Endothelial cell (in vitro differentiated cells): ENCODE measurements at regions not wholly inside any gene's neighbourhood (a gene's known extent, or its start where the extent isn't known, plus 50 kb on each side); places are given as distances from the start of the nearest gene placed in this dataset.

Source experiments
- DNase-seq: peaks from one replicate; pipeline ENCODE4 v3.0.0; 2021; ENCODE audit warnings: low spot score
- H3K27ac Mint-ChIP-seq: one replicate; pipeline ENCODE4 v1.8.0; 2021; ENCODE audit warnings: mixed read lengths, inconsistent platforms; ENCODE audit not compliant: unreplicated experiment
- H3K27me3 Mint-ChIP-seq: one replicate; pipeline ENCODE4 v1.8.0; 2021; ENCODE audit warnings: mild to moderate bottlenecking, moderate library complexity, mixed read lengths, inconsistent platforms; ENCODE audit not compliant: unreplicated experiment
- H3K36me3 Mint-ChIP-seq: one replicate; pipeline ENCODE4 v1.8.0; 2021; ENCODE audit warnings: mild to moderate bottlenecking, low read depth, mixed read lengths, inconsistent platforms; ENCODE audit not compliant: unreplicated experiment
- H3K4me1 Mint-ChIP-seq: one replicate; pipeline ENCODE4 v1.8.0; 2021; ENCODE audit warnings: mild to moderate bottlenecking, mixed read lengths, inconsistent platforms; ENCODE audit not compliant: unreplicated experiment
- H3K4me3 Mint-ChIP-seq: one replicate; pipeline ENCODE4 v1.8.0; 2021; ENCODE audit warnings: mild to moderate bottlenecking, mixed read lengths, inconsistent platforms; ENCODE audit not compliant: unreplicated experiment
- H3K9me3 Mint-ChIP-seq: one replicate; pipeline ENCODE4 v1.8.0; 2021; ENCODE audit warnings: mixed read lengths, inconsistent platforms; ENCODE audit not compliant: unreplicated experiment
- CTCF ChIP-seq: fragments of 200-600 bp; sonication (generic); IDR thresholded peaks from one replicate; pipeline ENCODE4 v1.5.0; 2021; ENCODE audit warnings: antibody characterized with exemption; ENCODE audit not compliant: unreplicated experiment

- Mint-ChIP-seq H3K27ac (no peak overlapping the region), H3K36me3 (no peaks in the 10 kb centered on the region), H3K27me3 (no peaks in the 10 kb centered on the region), H3K4me3 (no peak overlapping the region), H3K9me3 (no peaks in the 10 kb centered on the region), H3K4me1 (no peaks in the 10 kb centered on the region)
- no peak for DNase-seq
- TF ChIP-seq CTCF, result no peak
Measured at GRCh38 chr6:90997076-90997475, 410.2 kb upstream of the MAP3K7 start.

GRCh38 chr6:90993770-90994169, 406.9 kb upstream of the MAP3K7 start:
- no peaks in the 10 kb centered on the region for H3K27me3 Mint-ChIP-seq
- no peak for DNase-seq
- no peak overlapping the region for H3K4me3 Mint-ChIP-seq
- H3K9me3 Mint-ChIP-seq, result no peaks in the 10 kb centered on the region
- TF ChIP-seq CTCF, result no peak
- H3K27ac Mint-ChIP-seq, result no peak overlapping the region
- no peaks in the 10 kb centered on the region for H3K36me3 Mint-ChIP-seq
- no peaks in the 10 kb centered on the region for H3K4me1 Mint-ChIP-seq

GRCh38 chr6:90989763-90990162, 402.9 kb upstream of the MAP3K7 start:
- no peak for DNase-seq
- Mint-ChIP-seq H3K27me3 (no peaks in the 10 kb centered on the region), H3K27ac (no peak overlapping the region), H3K9me3 (no peaks in the 10 kb centered on the region), H3K4me3 (no peak overlapping the region), H3K36me3 (no peaks in the 10 kb centered on the region), H3K4me1 (no peaks in the 10 kb centered on the region)
- TF ChIP-seq CTCF, result no peak

- Mint-ChIP-seq H3K4me3 (no peak overlapping the region), H3K4me1 (peaks cover 10% of the 10 kb centered on the region), H3K36me3 (no peaks in the 10 kb centered on the region), H3K9me3 (no peaks in the 10 kb centered on the region), H3K27me3 (peaks cover 2% of the 10 kb centered on the region), H3K27ac (no peak overlapping the region)
- DNase-seq, result no peak
- no peak for TF ChIP-seq CTCF
Measured at GRCh38 chr6:90984066-90984465, 397.2 kb upstream of the MAP3K7 start.

- Mint-ChIP-seq H3K4me3 (no peak overlapping the region), H3K27ac (peak overlapping the region; percentile 84), H3K9me3 (no peaks in the 10 kb centered on the region), H3K4me1 (peaks cover 10% of the 10 kb centered on the region), H3K36me3 (no peaks in the 10 kb centered on the region), H3K27me3 (peaks cover 2% of the 10 kb centered on the region)
- DNase-seq, result no peak
- TF ChIP-seq CTCF, result no peak
Measured at GRCh38 chr6:90983462-90983861, 396.6 kb upstream of the MAP3K7 start.
